AML-193 (cell line): ENCODE measurements at regions not wholly inside any gene's neighbourhood (a gene's known extent, or its start where the extent isn't known, plus 50 kb on each side); places are given as distances from the start of the nearest gene placed in this dataset.

ENCODE experiments used
- DNase-seq, 2 experiments: peaks; one replicate each; lab custom pipeline; 2025; lab: John Stamatoyannopoulos, UW

DNA sequence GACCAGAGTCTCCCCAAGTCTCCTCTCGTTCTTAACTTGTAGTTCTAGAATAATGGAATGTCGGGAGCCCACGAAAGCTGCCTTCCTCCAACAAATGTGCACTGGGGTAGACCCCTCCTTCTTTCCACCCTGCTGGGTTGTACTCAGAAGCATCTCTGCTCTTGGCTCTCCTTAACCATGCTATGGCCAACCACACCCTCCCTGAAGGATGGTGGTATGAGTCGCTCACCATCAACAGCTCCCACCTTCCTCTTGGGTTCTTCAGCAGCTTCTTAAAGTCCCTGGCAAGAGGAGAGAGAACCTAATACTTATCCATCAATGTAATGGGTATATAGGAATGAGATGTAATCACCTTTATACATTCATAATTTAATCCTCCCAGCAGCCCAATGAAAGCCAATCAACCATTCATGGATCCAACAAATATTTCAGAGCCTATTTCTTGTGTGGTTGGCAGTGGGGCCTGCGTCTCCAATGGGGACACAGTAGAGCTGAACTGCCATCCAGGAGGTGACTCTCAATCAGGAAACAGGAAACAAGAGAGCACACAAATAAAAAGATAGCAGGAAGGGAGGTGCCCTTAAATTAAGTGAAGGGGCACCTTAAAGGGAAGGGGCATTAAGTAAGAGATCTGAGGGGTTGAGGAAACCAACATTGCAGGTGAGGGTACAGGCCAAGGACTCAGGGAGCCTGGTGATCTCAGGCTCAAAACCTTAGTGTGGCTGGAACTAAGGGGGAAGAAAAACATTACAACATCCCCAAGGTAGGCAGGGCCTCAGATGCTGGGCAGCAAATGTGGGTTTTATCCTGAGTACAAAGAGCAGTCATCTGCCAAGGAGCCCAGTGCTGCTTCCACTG, 64.4 kb upstream of the ETS2 start:
- no peak for DNase-seq

DNA sequence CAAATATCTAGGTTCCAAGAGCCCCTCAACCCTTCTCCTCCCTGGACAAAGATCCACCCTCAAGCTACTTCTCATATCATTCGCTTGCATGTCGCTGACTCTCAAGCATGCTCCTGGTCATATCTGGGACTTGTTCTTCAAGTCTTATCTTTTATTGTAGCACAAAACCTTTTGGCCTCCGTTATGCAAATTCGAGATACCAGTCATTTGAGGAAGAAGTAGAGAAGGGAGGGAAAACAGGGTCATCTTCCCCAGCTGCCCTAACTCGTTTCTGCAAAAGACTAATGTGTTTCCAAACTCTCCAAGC, 63.8 kb upstream of the ETS2 start:
- DNase-seq, result no peak

DNA sequence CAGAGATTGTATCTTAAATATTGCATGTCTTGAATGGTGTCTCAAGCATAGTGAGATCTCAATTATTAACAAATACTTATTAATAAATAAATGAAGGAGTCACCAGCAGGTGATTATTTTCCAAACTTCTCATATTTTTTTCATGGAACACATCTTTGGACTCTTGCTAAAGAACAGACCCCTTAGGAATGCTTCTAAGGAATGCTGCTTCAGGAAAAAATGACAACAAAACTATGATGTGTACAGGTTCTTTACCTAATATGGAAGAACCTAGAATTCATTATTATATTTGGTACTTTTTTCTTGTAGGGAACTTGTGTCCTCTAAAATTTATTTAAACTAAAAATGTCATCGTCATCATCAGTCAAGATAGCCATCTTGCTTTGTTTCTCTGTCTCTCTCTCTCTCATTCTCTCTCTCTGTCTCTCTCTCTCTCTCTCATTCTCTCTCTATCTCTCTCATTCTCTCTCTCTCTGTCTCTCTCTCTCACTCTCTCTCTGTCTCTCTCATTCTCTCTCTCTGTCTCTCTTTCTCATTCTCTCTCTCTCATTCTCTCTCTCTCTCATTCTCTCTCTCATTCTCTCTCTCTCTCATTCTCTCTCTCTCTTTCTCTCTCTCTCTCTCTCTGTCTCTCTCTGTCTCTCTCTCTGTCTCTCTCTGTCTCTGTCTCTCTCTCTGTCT, 63.0 kb upstream of the ETS2 start:
- no peak for DNase-seq

DNA sequence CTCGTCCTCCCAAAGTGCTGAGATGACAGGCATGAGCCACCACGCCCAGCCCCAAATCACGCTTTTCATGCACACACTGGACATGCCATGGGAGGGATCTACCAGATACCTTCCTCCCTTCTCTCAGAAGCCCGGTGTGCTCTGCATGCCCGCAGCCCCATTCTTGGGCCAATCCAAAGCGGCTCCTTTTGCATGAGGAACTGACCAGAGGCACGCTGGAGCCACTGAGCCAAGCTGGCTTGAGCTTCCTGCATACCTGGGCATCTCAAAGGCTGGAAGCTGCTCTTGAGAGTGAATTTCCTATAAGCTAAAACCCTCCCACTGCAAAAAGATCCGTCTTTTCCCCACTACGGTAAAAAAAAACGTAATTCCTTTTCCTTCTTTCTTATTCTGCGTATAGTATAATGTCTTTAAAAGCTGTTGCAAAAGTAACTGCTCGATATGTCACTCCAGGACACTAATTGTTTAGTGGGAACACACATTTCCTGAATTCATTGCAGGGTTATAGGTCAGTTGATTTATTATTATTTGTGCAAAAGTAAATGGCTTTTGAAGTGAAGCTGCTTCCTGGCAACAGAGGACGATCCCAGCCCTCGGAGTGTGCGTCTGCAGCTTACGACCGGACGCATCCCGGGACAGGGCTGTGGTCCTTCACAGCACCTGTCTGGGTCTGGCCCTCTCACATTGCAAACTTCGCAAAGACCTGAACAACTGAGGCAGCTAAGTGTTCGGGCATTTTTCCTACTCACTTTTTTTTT, 61.8 kb upstream of the ETS2 start:
- DNase-seq, result no peak

DNA sequence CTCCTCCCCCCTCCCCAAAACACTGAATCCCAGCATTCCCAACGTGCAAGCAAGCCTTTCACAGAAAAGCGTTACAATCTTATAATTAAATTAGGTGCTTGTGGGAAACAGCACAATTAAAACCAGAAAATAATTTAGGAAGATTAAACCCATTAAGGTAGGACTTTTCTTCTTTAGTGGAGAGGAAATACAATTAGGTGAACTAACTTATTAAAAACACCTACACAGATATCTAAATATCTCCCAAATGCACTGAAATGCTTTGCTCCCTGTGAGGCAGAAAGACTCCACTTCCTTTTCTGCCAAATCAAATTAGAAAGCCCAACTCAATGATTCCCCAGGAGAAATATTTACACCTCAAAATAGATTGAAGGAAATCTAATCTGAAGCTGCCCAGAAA, 60.9 kb upstream of the ETS2 start:
- no peak for DNase-seq

- no peak for DNase-seq
Observed at GRCh38 chr21:38747810-38748209, 57.9 kb upstream of the ETS2 start.

DNA sequence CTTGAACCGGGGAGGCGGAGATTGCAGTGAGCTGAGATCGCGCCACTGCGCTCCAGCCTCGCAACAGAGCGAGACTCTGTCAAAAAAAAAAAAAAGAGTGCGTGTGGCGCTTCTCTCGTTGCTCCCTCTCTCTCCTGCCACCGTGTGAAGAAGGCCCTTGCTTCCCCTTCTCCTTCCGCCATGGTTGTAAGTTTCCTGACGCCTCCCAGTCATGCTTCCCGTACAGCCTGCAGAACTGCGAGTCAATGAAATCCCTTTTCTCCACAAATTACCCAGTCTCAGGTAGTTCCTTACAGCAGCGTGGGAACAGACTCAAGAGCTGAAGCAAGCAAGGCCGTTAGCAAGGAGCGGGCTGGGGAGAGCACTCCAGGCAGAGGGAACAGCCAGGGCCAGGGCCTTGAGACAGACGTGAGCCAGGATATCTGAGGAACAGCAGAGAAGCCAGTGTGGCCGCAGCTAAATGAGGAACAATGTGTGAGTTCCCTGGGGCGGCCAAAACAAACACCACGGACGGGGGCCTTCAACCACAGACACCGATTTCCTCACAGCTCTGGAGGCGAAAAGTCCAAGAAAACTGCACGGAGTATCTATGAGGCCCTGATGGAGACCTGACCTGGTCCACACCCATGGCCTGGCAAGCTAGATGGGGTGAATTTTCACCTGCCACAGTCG, 54.2 kb upstream of the ETS2 start:
- DNase-seq, result peak; percentile 92 to 95

DNA sequence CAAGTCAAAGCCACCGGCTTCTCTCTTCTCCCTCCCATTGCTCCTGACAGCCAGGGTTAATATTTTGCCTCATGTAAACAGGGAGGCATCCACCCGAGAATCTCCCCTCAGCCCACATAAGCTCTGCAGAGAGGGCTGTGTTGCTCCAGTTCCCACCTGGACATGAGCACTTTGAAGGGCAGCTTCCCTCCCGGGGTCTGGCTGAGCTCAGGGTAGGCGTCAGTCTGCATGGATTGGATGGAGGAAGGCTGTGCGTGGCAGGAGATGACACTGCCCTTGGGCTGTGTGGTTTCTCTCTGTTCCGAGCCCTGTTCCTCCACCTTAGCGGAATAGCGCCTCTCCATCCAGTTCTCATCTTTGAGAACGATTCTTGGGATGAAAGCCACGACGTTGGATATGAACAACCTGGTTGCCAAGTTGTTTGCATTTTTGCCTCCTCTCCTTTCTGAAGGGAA, 53.7 kb upstream of the ETS2 start:
- no peak for DNase-seq

- no peak for DNase-seq
Observed at GRCh38 chr21:38753114-38753513, 52.6 kb upstream of the ETS2 start.

DNA sequence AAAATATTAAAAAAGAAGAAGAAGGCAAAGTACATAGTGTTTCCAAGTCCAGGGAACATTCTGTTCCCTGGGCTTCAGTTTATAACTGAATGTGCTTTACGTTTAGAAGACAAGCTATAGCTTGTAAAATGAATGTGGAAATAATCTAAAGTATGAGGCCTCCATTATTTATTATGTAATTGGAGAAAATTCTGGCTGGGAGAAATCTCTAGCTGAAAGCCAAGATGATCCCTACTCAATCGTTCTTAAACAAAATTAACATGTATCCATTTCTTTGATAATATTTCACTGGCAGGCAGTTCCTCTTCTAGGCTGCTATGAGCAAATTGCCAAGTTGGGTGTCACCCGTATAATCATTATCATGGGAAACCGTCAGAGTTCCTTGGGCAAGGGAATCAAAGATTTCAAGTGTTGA, 52.2 kb upstream of the ETS2 start:
- no peak for DNase-seq
